ENCODE measurements at regions not wholly inside any gene's neighbourhood (a gene's known extent, or its start where the extent isn't known, plus 50 kb on each side); places are given as distances from the start of the nearest gene placed in this dataset.

GRCh38 chr17:83181991-83182619, 102.7 kb downstream of the METRNL start:
- TF ChIP-seq FOS (IDR thresholded peaks at IDR 0.05; ENCODE audit: borderline replicate concordance, insufficient read depth, low read length) (no peak), CTCF (IDR thresholded peaks at IDR 0.05; ENCODE audit: extremely low read depth in 1 of 2, insufficient read depth in 1 of 2, low read depth in 1 of 2, low read length in 2 of 2) (no peak)
